HG03378 (cell line): ENCODE measurements at regions not wholly inside any gene's neighbourhood (a gene's known extent, or its start where the extent isn't known, plus 50 kb on each side); places are given as distances from the start of the nearest gene placed in this dataset.
"Not testable (repeated sequence)": the region's sequence is repeated elsewhere in the genome, so short reads cannot be mapped to it uniquely, and the experiment has no call there.

Experiments used
- ATAC-seq: cut with Tn5 transposase; IDR thresholded peaks from one replicate; pipeline ENCODE4 v1.9.1; 2021; ENCODE audit warnings: mild to moderate bottlenecking, moderate library complexity; ENCODE audit not compliant: unreplicated experiment

GRCh38 chr1:228796945-228797344, 61.7 kb downstream of the RHOU start:
- not testable (repeated sequence) for ATAC-seq

GRCh38 chr1:228798035-228798434, 62.8 kb downstream of the RHOU start:
- ATAC-seq = no peak

GRCh38 chr1:228798548-228798947, 63.3 kb downstream of the RHOU start:
- no peak for ATAC-seq

- no peak for ATAC-seq
Measured at GRCh38 chr1:228799924-228800323, 64.6 kb downstream of the RHOU start.

GRCh38 chr1:228801068-228801467, 65.8 kb downstream of the RHOU start:
- no peak for ATAC-seq

- no peak for ATAC-seq
Measured at GRCh38 chr1:228802386-228803220, 67.3 kb downstream of the RHOU start.

GRCh38 chr1:228803421-228803820, 68.1 kb downstream of the RHOU start:
- ATAC-seq = no peak

- ATAC-seq = no peak
Measured at GRCh38 chr1:228804173-228804572, 68.9 kb downstream of the RHOU start.

- ATAC-seq = no peak
Measured at GRCh38 chr1:228804640-228805413, 69.5 kb downstream of the RHOU start.

- ATAC-seq = no peak
Measured at GRCh38 chr1:228807904-228808605, 72.8 kb downstream of the RHOU start.

- ATAC-seq = no peak
Measured at GRCh38 chr1:228809621-228810394, 74.5 kb downstream of the RHOU start.

GRCh38 chr1:228810395-228810758, 75.1 kb downstream of the RHOU start:
- ATAC-seq = no peak

- peak; percentile 58 for ATAC-seq
Measured at GRCh38 chr1:228810878-228811711, 75.8 kb downstream of the RHOU start.

- ATAC-seq = no peak
Measured at GRCh38 chr1:228811712-228812305, 76.5 kb downstream of the RHOU start.

- no peak for ATAC-seq
Measured at GRCh38 chr1:228812961-228813360, 77.7 kb downstream of the RHOU start.

GRCh38 chr1:228814176-228814575, 78.9 kb downstream of the RHOU start:
- ATAC-seq = no peak

GRCh38 chr1:228818296-228818695, 83.0 kb downstream of the RHOU start:
- no peak for ATAC-seq

GRCh38 chr1:228818928-228819630, 83.8 kb downstream of the RHOU start:
- ATAC-seq = no peak

- no peak for ATAC-seq
Measured at GRCh38 chr1:228821252-228821651, 86.0 kb downstream of the RHOU start.
